Left renal cortex interstitium (tissue), 4 donors: ENCODE measurements at regions not wholly inside any gene's neighbourhood (a gene's known extent, or its start where the extent isn't known, plus 50 kb on each side); places are given as distances from the start of the nearest gene placed in this dataset.
"Not testable (repeated sequence)": the region's sequence is repeated elsewhere in the genome, so short reads cannot be mapped to it uniquely, and the experiment has no call there.

ENCODE experiments used
- DNase-seq, 4 donors: peaks; one replicate each; pipeline ENCODE4 v3.0.0-alpha.2; 2013; ENCODE audit warnings: low read depth in 4 of 4, low spot score in 2 of 4, missing footprints in 1 of 4

DNA sequence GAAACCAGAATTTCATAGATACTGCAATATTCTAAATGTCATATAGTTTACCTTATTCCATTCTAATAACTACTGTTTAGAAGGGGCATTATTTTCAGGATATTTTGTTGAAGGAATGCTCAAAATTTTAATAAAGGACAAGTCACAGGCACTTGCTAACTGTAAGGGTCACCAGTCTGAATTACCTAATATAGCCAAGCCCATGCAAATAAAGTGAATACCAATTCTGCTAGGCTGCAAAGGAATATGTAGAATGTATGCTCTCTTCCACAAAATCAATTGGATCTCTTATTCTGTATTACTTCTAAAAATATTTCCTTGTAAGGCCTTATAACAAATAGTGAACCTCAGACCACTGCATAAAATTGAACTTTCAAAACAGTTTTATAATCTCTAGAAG, 52.3 kb upstream of the FAT4 start:
- no peak for DNase-seq

GRCh38 chr4:125262079-125262478, 52.7 kb upstream of the FAT4 start:
- DNase-seq, result no peak

- DNase-seq, result no peak
These were observed 60.6 kb upstream of the FAT4 start for GRCh38 chr4:125254106-125254505.

- peak in 2 of 4 donors; percentile 7 to 11 for DNase-seq
These were observed 69.8 kb upstream of the FAT4 start for GRCh38 chr4:125244848-125245450.

GRCh38 chr4:125243789-125244397, 70.9 kb upstream of the FAT4 start:
- no peak for DNase-seq

DNA sequence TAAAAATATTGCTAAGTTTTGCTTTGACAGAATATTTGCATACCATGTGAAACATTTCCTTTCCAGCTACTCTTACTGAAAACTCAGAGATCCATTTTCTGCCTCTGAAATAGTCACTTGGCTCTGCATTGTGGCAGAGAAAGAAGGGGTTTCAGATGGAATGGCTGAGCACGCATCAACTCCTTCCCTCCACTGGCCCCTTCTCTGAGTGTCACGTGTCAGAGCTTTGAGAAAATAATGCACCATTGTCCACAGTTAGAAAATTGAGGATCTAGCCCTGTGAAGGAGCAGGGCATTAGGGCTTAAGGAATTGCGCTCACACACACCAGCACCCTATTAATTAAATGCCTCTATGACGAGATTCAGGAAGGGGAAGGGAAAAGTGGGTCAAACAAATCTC, 78.8 kb upstream of the FAT4 start:
- DNase-seq, result no peak

DNA sequence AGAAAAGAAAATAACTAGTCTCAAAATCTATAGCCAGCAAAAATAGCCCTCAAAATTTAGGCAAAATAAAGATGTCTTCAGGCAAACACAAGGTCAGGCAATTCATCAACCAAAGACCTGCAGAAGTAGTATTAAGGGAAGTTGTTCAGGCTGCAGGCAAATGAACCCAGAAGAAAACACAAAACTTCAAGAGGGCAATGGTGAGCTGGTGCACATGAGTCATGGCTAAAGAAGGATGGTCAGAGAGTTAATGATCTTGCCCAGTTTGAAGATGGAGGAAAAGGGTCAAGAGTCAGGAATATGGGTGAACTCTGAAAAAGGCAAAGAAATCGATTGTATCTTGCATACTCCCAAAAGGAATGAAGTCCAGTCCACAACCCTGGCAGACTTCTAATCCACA, 83.1 kb upstream of the FAT4 start:
- no peak for DNase-seq

DNA sequence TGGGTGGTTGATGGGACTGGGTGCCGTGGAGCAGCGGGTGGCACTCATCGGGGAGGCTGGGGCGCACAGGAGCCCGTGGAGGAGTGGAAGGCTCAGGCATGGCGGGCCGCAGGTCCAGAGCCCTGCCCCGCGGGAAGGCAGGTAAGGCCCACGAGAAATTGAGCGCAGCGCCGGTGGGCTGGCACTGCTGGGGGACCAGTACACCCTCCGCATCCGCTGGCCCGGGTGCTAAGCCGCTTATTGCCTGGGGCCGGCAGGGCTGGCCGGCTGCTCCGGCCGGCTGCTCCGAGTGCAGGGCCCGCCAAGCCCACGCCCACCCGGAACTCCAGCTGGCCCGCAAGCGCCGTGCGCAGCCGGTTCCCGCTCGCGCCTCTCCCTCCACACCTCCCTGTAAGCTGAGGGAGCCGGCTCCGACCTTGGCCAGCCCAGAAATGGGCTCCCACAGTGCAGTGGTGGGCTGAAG, 85.1 kb upstream of the FAT4 start:
- no peak for DNase-seq

DNA sequence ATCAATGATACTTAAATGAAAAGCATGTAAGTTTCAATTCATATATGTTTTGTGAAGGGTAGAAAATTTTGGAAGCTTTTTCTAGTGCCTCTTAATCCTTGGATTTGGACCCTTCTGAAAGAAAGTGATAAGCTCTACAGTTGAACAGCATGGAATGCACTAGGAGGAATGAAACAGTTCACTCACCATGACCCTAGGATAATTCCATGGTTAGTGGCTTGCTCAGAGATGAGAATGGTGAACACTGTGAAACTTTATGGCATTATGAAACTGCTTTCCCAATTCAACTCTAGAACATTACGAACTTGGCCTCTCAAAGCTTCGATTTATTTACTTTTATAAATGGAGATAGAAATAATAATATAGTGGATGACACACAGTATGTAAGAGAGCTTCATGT, 88.9 kb upstream of the FAT4 start:
- no peak for DNase-seq

DNA sequence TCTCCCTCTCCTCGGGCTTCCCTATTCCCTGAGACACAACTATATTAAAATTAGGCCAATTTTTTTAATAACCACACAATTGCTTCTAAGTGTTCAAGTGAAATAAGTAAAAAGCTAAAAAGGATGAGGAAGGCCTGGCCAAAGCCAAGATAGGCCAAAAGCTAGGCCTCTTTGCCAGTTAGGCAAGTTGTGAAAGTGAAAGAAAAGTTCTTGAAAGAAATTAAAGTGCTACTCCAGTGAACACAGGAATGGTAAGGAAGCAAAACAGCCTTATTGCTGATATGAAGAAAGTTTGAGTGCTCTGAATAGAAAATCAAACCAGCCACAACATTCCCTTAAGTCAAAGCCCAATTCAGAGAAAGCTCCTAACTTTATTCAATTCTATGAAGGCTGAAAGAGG, 114.2 kb upstream of the FAT4 start:
- no peak for DNase-seq

GRCh38 chr4:125198916-125199315, 115.8 kb upstream of the FAT4 start:
- no peak for DNase-seq

- not testable (repeated sequence) for DNase-seq
These were observed 122.8 kb upstream of the FAT4 start for GRCh38 chr4:125191874-125192459.

GRCh38 chr4:125191232-125191631, 123.5 kb upstream of the FAT4 start:
- DNase-seq, result no peak

GRCh38 chr4:125187226-125188176, 127.3 kb upstream of the FAT4 start:
- DNase-seq, result no peak

DNA sequence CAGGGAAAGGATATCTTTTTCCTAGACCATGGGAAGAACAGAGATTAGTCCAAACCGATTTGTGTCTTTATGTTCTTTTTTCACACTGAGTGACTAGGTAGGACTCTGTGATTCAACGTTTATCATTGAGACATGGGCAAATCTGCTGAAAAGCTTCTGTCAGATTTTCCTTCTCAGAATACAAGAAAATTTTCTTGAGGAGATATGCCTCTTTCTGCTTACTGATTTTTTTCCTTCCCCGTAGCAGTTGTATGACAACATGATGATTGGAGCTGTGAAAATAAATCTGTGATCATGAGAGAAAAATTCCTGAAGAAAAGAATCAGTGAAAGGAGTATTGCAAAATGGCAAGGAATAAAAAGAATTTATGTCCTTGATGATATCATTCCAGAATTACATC, 130.6 kb upstream of the FAT4 start:
- no peak for DNase-seq

DNA sequence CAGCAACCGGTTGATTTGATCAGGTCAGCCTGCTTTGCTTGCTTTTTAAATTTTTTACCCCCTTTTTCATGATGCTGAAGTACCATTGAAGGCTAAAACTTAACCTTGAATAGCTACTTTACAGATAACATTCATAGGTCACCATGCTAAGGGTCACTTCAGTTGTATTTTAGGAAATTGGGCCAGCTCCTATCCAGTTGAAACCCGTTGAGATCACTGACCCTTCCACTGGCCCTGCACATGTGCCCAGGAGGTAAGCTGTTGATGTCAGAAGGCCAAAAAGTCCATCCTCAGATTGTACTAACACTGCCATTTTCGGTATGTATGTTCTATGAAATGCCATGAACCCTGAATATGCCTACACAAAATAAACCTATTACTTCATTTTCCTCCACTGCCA, 133.0 kb upstream of the FAT4 start:
- no peak for DNase-seq

DNA sequence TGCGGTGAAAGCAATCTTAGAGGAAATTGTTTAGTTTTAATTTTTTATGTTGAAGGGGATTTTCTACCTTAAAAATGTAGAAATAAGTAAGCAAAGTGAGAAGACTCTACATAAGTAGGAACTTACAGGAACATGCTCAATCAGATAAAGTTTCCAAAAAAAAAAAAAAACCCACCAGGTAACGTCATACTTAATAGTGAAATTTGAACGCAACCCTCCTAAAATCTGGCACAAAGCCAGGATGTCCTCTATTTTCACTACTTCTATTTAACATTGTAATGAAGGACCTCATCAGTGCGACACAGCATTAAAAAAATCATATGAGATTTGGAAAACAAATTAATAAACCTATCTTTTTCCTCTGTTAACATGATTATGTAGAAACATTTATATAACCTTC, 135.0 kb upstream of the FAT4 start:
- no peak for DNase-seq

DNA sequence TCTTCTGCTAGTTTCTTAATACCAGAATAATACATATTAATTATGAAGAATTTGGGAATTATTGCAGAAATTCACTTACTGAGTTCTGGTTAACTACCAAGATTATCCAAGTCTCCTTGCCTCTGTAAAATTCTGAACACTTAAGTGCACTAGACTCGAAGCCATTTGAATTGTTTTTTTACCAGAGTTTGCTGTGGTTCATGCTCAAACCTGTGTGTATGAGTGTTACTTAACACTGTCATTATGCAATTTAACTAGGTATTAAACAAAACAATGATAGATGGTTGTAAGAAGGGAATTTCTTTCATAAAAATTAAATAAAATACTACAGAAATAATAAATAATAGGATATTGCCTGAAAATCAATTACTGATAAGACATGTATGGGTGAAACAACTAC, 145.6 kb upstream of the FAT4 start:
- no peak for DNase-seq

DNA sequence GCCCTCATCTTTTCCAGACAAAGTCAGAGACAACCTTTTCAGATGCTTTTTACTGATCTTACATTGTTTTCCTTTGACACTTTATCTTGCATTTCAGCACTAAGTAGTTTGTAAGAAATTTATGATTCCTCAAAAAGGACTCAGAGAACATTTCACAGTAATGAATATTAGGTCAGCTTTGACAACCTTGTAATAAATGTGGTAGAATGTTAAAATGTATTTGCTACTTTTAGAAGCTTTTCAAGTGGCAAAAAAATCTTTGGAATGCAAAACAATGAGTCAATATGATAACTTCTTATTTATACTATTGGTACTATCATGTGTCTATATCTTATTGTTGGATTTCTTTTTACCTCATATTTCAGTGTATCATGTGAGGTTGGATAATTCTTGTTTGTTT, 146.2 kb upstream of the FAT4 start:
- DNase-seq, result no peak

- not testable (repeated sequence) for DNase-seq
These were observed 148.7 kb upstream of the FAT4 start for GRCh38 chr4:125166012-125166411.

- DNase-seq, result no peak
These were observed 155.8 kb upstream of the FAT4 start for GRCh38 chr4:125159001-125159400.
